Kidney epithelial cell (primary cell): ENCODE measurements at regions not wholly inside any gene's neighbourhood (a gene's known extent, or its start where the extent isn't known, plus 50 kb on each side); places are given as distances from the start of the nearest gene placed in this dataset.

Experiments
- DNase-seq: peaks from one replicate; pipeline ENCODE4 v3.0.0-alpha.2; 2010; ENCODE audit warnings: low read depth
- H3K27me3 ChIP-seq: 2 replicates; pipeline ENCODE4 v1.6.0; 2011; ENCODE audit warnings: low read length; ENCODE audit not compliant: control insufficient read depth, insufficient read depth
- H3K36me3 ChIP-seq: 2 replicates; pipeline ENCODE4 v1.5.1; 2011; ENCODE audit warnings: low read length; ENCODE audit not compliant: control insufficient read depth, insufficient read depth
- H3K4me3 ChIP-seq: 2 replicates; pipeline ENCODE4 v1.5.1; 2011; ENCODE audit warnings: low read depth, mild to moderate bottlenecking, control low read depth, low read length
- CTCF ChIP-seq: IDR thresholded peaks from 2 replicates; pipeline ENCODE4 v1.5.1; 2011; ENCODE audit warnings: mild to moderate bottlenecking, moderate library complexity, low read length, control low read depth, inconsistent platforms; ENCODE audit not compliant: insufficient read depth, poor library complexity, severe bottlenecking

GRCh38 chr2:167861574-167862193 is 385.7 kb downstream of the STK39 start:
- no peak for DNase-seq
- no peak overlapping the region for H3K4me3 ChIP-seq
- no peaks in the 10 kb centered on the region for H3K27me3 ChIP-seq
- no peak for TF ChIP-seq CTCF
- no peaks in the 10 kb centered on the region for H3K36me3 ChIP-seq

DNA sequence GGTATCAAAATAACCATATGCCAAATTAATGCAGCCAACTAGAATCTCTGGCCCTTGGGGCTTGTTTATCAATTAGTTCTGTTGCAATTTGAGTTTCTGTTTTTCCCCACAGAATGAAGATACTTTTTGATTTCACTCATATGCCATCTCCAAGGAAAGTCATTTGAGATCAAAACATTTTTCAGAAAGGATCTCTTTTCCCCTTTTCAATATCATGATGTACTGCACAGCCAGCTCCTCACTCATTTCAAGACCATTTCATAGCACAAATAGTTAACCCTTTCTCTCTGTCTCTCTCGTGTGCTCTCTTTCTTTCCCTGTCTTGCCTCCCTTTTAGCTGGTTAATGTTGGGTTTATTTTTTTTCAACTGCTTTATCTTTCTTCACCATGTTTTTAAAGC is 387.3 kb downstream of the STK39 start:
- no peak for TF ChIP-seq CTCF
- Histone ChIP-seq H3K4me3 (no peak overlapping the region), H3K36me3 (no peaks in the 10 kb centered on the region), H3K27me3 (no peaks in the 10 kb centered on the region)
- DNase-seq, result no peak

GRCh38 chr2:167859676-167860075 is 387.7 kb downstream of the STK39 start:
- no peak for TF ChIP-seq CTCF
- H3K4me3 ChIP-seq, result no peak overlapping the region
- no peaks in the 10 kb centered on the region for H3K27me3 ChIP-seq
- DNase-seq, result no peak
- H3K36me3 ChIP-seq, result no peaks in the 10 kb centered on the region

DNA sequence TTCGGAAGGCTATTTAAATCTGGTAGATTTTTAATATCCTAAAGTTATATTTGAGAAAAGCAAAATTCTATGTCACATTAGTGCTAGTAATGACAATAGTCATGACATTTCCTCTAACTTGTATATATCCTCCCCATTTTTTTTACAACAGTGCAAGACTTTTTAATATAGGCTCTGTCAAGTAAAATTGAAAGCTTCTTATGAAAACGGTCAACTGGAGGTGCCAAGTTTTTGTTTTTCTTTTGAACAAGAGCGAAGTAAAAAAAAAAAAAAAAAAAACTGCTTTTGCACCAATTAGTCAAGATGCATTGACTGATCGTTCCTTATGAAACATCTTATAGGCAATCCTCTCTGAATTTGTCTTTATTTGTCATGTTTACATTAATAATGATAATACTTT is 389.3 kb downstream of the STK39 start:
- H3K36me3 ChIP-seq, result no peaks in the 10 kb centered on the region
- no peak for DNase-seq
- no peaks in the 10 kb centered on the region for H3K27me3 ChIP-seq
- no peak for TF ChIP-seq CTCF
- H3K4me3 ChIP-seq, result no peak overlapping the region

DNA sequence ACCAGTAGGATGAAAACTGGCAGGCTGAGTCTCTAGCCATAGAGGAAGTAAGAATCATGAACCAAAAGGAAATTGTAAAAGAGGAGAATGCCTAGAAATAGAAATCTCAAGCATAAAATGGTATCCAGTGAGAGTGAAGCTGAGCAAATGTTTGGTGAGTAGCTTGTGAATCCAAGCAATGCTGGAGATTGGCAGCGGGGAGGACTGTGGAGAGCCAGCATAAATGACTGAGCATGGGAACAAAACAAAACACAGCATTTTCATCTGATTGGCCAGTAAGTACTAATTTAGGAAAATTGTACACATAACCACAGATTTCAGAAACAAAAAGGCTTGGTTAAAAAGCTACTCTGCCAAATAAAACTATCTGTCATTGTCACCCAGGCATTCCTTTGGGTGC is 390.0 kb downstream of the STK39 start:
- TF ChIP-seq CTCF, result no peak
- no peak overlapping the region for H3K4me3 ChIP-seq
- no peaks in the 10 kb centered on the region for H3K27me3 ChIP-seq
- H3K36me3 ChIP-seq, result no peaks in the 10 kb centered on the region
- DNase-seq, result no peak

GRCh38 chr2:167856190-167856589 is 391.2 kb downstream of the STK39 start:
- Histone ChIP-seq H3K27me3 (no peaks in the 10 kb centered on the region), H3K36me3 (no peaks in the 10 kb centered on the region), H3K4me3 (no peak overlapping the region)
- no peak for DNase-seq
- no peak for TF ChIP-seq CTCF
